HG03432 (cell line): ENCODE measurements at regions not wholly inside any gene's neighbourhood (a gene's known extent, or its start where the extent isn't known, plus 50 kb on each side); places are given as distances from the start of the nearest gene placed in this dataset.
"Not testable (repeated sequence)": the region's sequence is repeated elsewhere in the genome, so short reads cannot be mapped to it uniquely, and the experiment has no call there.

Experiments used
- ATAC-seq: cut with Tn5 transposase; IDR thresholded peaks from one replicate; pipeline ENCODE4 v1.9.1; 2021; ENCODE audit warnings: mild to moderate bottlenecking, moderate library complexity; ENCODE audit not compliant: unreplicated experiment

GRCh38 chr4:120005527-120005926 is 61.1 kb downstream of the MAD2L1 start:
- no peak for ATAC-seq

GRCh38 chr4:120005076-120005475 is 61.6 kb downstream of the MAD2L1 start:
- no peak for ATAC-seq

GRCh38 chr4:120004054-120004453 is 62.6 kb downstream of the MAD2L1 start:
- ATAC-seq = no peak

GRCh38 chr4:120003193-120003592 is 63.5 kb downstream of the MAD2L1 start:
- ATAC-seq = no peak

- ATAC-seq = no peak
Observed at GRCh38 chr4:120001850-120002249, 64.8 kb downstream of the MAD2L1 start.

GRCh38 chr4:120000591-120001296 is 65.9 kb downstream of the MAD2L1 start:
- no peak for ATAC-seq

- not testable (repeated sequence) for ATAC-seq
Observed at GRCh38 chr4:119996024-119996423, 70.6 kb downstream of the MAD2L1 start.

- ATAC-seq = no peak
Observed at GRCh38 chr4:119984996-119985395, 81.7 kb downstream of the MAD2L1 start.

- ATAC-seq = no peak
Observed at GRCh38 chr4:119982756-119983155, 83.9 kb downstream of the MAD2L1 start.

- ATAC-seq = no peak
Observed at GRCh38 chr4:119980456-119980855, 86.2 kb downstream of the MAD2L1 start.

- ATAC-seq = no peak
Observed at GRCh38 chr4:119977076-119977940, 89.3 kb downstream of the MAD2L1 start.

- no peak for ATAC-seq
Observed at GRCh38 chr4:119971431-119972084, 95.1 kb downstream of the MAD2L1 start.

- no peak for ATAC-seq
Observed at GRCh38 chr4:119962631-119963030, 104.0 kb downstream of the MAD2L1 start.

- no peak for ATAC-seq
Observed at GRCh38 chr4:119958983-119959382, 107.7 kb downstream of the MAD2L1 start.

GRCh38 chr4:119955256-119955655 is 111.4 kb downstream of the MAD2L1 start:
- ATAC-seq = no peak

- ATAC-seq = not testable (repeated sequence)
Observed at GRCh38 chr4:119954487-119954886, 112.2 kb downstream of the MAD2L1 start.

- no peak for ATAC-seq
Observed at GRCh38 chr4:119946359-119946758, 120.3 kb downstream of the MAD2L1 start.

- ATAC-seq = no peak
Observed at GRCh38 chr4:119942806-119943205, 123.8 kb downstream of the MAD2L1 start.

GRCh38 chr4:119940557-119940956 is 126.1 kb downstream of the MAD2L1 start:
- no peak for ATAC-seq

GRCh38 chr4:119939071-119939995 is 127.3 kb downstream of the MAD2L1 start:
- ATAC-seq = no peak

GRCh38 chr4:119937746-119938145 is 128.9 kb downstream of the MAD2L1 start:
- no peak for ATAC-seq
